GM21447 (cell line): ENCODE measurements at regions not wholly inside any gene's neighbourhood (a gene's known extent, or its start where the extent isn't known, plus 50 kb on each side); places are given as distances from the start of the nearest gene placed in this dataset.
"Not testable (repeated sequence)": the region's sequence is repeated elsewhere in the genome, so short reads cannot be mapped to it uniquely, and the experiment has no call there.

Experiments used
- ATAC-seq: cut with Tn5 transposase; IDR thresholded peaks from one replicate; pipeline ENCODE4 v1.9.1; 2021; ENCODE audit not compliant: unreplicated experiment

GRCh38 chr21:35510957-35511695, 462.0 kb upstream of the RUNX1 start:
- ATAC-seq, result no peak

GRCh38 chr21:35510294-35510693, 461.2 kb upstream of the RUNX1 start:
- ATAC-seq, result no peak

GRCh38 chr21:35509001-35509704, 460.1 kb upstream of the RUNX1 start:
- ATAC-seq, result no peak

GRCh38 chr21:35508139-35508888, 459.2 kb upstream of the RUNX1 start:
- no peak for ATAC-seq

GRCh38 chr21:35507181-35507759, 458.2 kb upstream of the RUNX1 start:
- no peak for ATAC-seq

GRCh38 chr21:35506771-35507170, 457.7 kb upstream of the RUNX1 start:
- ATAC-seq, result no peak

GRCh38 chr21:35506352-35506751, 457.2 kb upstream of the RUNX1 start:
- ATAC-seq, result no peak

GRCh38 chr21:35504951-35505466, 455.9 kb upstream of the RUNX1 start:
- no peak for ATAC-seq

GRCh38 chr21:35504277-35504676, 455.2 kb upstream of the RUNX1 start:
- ATAC-seq, result no peak

GRCh38 chr21:35503671-35504070, 454.6 kb upstream of the RUNX1 start:
- ATAC-seq, result no peak

GRCh38 chr21:35502821-35503220, 453.7 kb upstream of the RUNX1 start:
- ATAC-seq, result no peak

GRCh38 chr21:35497522-35497921, 448.4 kb upstream of the RUNX1 start:
- not testable (repeated sequence) for ATAC-seq

- no peak for ATAC-seq
These were observed 443.0 kb upstream of the RUNX1 start for GRCh38 chr21:35491920-35492678.

GRCh38 chr21:35491114-35491513, 442.0 kb upstream of the RUNX1 start:
- ATAC-seq, result no peak

- no peak for ATAC-seq
These were observed 440.4 kb upstream of the RUNX1 start for GRCh38 chr21:35489389-35489980.

- ATAC-seq, result no peak
These were observed 439.8 kb upstream of the RUNX1 start for GRCh38 chr21:35488946-35489345.

GRCh38 chr21:35485364-35485763, 436.3 kb upstream of the RUNX1 start:
- no peak for ATAC-seq

- no peak for ATAC-seq
These were observed 435.7 kb upstream of the RUNX1 start for GRCh38 chr21:35484851-35485250.

GRCh38 chr21:35484032-35484431, 434.9 kb upstream of the RUNX1 start:
- no peak for ATAC-seq
